GM12878 (cell line): ENCODE measurements at regions not wholly inside any gene's neighbourhood (a gene's known extent, or its start where the extent isn't known, plus 50 kb on each side); places are given as distances from the start of the nearest gene placed in this dataset.

Experiments used
- ATF7 ChIP-seq: fragments of 450-650 bp; IDR thresholded peaks from 2 replicates; pipeline ENCODE4 v1.6.1; 2016; ENCODE audit warnings: low read depth, mild to moderate bottlenecking
- CREM ChIP-seq: IDR thresholded peaks from 2 replicates; pipeline ENCODE4 v1.6.1; 2014; ENCODE audit warnings: antibody characterized with exemption, low read depth
- EED ChIP-seq: sonication (generic); IDR thresholded peaks from 2 replicates; pipeline ENCODE4 v1.6.1; 2016; ENCODE audit warnings: antibody characterized with exemption, low read depth
- SREBF2 ChIP-seq: IDR thresholded peaks from 2 replicates; pipeline ENCODE4 v1.6.1; 2012; ENCODE audit warnings: mild to moderate bottlenecking, low read length
- ZNF24 ChIP-seq: fragments of 450-650 bp; IDR thresholded peaks from 2 replicates; pipeline ENCODE4 v1.6.1; 2017; ENCODE audit warnings: antibody characterized with exemption, mild to moderate bottlenecking
- TF ChIP-seq, protein P1 (sequence below): fragments of 450-650 bp; IDR thresholded peaks from 2 replicates; pipeline ENCODE4 v1.6.1; 2017; ENCODE audit warnings: mild to moderate bottlenecking, moderate library complexity
- TF ChIP-seq, protein P2 (sequence below): fragments of 450-650 bp; IDR thresholded peaks from 2 replicates; pipeline ENCODE4 v1.6.1; 2016; ENCODE audit warnings: mild to moderate bottlenecking, moderate library complexity, borderline replicate concordance

DNA sequence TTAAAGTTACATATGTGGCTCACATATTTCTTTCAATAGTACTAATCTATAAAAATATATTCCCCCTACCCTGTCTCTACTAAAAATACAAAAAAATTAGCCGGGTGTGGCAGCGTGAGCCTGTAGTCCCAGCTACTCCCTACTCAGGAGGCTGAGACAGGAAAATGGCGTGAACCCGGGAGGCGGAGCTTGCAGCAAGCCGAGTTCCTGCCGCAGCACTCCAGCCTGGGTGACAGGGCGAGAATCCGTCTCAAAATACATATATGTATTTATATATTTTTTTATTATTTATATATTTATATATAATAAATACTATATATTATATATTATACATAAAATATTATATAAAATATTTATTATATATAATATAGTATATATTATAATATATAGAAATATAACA lies 69.7 kb upstream of the GRM3 start (continued):
- TF ChIP-seq, protein P1, sequence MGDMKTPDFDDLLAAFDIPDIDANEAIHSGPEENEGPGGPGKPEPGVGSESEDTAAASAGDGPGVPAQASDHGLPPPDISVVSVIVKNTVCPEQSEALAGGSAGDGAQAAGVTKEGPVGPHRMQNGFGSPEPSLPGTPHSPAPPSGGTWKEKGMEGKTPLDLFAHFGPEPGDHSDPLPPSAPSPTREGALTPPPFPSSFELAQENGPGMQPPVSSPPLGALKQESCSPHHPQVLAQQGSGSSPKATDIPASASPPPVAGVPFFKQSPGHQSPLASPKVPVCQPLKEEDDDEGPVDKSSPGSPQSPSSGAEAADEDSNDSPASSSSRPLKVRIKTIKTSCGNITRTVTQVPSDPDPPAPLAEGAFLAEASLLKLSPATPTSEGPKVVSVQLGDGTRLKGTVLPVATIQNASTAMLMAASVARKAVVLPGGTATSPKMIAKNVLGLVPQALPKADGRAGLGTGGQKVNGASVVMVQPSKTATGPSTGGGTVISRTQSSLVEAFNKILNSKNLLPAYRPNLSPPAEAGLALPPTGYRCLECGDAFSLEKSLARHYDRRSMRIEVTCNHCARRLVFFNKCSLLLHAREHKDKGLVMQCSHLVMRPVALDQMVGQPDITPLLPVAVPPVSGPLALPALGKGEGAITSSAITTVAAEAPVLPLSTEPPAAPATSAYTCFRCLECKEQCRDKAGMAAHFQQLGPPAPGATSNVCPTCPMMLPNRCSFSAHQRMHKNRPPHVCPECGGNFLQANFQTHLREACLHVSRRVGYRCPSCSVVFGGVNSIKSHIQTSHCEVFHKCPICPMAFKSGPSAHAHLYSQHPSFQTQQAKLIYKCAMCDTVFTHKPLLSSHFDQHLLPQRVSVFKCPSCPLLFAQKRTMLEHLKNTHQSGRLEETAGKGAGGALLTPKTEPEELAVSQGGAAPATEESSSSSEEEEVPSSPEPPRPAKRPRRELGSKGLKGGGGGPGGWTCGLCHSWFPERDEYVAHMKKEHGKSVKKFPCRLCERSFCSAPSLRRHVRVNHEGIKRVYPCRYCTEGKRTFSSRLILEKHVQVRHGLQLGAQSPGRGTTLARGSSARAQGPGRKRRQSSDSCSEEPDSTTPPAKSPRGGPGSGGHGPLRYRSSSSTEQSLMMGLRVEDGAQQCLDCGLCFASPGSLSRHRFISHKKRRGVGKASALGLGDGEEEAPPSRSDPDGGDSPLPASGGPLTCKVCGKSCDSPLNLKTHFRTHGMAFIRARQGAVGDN: no peak
- TF ChIP-seq SREBF2: no peak
- TF ChIP-seq ATF7: no peak
- TF ChIP-seq EED: no peak
- no peak for TF ChIP-seq CREM
- no peak for TF ChIP-seq ZNF24
- TF ChIP-seq, protein P2, sequence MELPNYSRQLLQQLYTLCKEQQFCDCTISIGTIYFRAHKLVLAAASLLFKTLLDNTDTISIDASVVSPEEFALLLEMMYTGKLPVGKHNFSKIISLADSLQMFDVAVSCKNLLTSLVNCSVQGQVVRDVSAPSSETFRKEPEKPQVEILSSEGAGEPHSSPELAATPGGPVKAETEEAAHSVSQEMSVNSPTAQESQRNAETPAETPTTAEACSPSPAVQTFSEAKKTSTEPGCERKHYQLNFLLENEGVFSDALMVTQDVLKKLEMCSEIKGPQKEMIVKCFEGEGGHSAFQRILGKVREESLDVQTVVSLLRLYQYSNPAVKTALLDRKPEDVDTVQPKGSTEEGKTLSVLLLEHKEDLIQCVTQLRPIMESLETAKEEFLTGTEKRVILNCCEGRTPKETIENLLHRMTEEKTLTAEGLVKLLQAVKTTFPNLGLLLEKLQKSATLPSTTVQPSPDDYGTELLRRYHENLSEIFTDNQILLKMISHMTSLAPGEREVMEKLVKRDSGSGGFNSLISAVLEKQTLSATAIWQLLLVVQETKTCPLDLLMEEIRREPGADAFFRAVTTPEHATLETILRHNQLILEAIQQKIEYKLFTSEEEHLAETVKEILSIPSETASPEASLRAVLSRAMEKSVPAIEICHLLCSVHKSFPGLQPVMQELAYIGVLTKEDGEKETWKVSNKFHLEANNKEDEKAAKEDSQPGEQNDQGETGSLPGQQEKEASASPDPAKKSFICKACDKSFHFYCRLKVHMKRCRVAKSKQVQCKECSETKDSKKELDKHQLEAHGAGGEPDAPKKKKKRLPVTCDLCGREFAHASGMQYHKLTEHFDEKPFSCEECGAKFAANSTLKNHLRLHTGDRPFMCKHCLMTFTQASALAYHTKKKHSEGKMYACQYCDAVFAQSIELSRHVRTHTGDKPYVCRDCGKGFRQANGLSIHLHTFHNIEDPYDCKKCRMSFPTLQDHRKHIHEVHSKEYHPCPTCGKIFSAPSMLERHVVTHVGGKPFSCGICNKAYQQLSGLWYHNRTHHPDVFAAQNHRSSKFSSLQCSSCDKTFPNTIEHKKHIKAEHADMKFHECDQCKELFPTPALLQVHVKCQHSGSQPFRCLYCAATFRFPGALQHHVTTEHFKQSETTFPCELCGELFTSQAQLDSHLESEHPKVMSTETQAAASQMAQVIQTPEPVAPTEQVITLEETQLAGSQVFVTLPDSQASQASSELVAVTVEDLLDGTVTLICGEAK: no peak
